ENCODE measurements at regions not wholly inside any gene's neighbourhood (a gene's known extent, or its start where the extent isn't known, plus 50 kb on each side); places are given as distances from the start of the nearest gene placed in this dataset.
A peak's percentile ranks its signal among the peaks of the same experiment; 100 is the strongest.
"Not testable (repeated sequence)": the region's sequence is repeated elsewhere in the genome, so short reads cannot be mapped to it uniquely, and the experiment has no call there.

DNA sequence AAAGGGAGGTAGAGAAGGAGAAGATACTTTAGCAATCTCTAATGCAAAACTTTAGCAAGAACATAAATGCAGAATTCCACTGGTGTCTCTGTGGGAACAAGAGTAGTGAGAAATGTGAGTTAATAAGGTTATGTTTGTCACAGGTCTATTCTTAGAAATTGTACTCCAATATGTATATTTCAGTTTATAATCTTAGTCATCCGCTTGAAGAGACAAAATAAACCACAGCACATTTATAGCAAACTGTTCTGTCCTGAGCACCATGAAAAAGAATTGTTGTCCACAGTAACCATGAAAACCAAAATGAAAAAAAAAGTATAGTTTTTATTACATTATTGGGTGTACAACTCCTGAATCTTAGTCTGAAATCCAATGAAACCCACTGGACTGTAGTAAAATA, 93.6 kb upstream of the TSLP start:
- no peaks in the 10 kb centered on the region for H3K9me3 ChIP-seq (ENCODE audit: insufficient read depth, low read depth, low read length)
- TF ChIP-seq EZH2 (IDR thresholded peaks at IDR 0.05; ENCODE audit: insufficient read depth, low read length): no peak
- TF ChIP-seq, protein P1, sequence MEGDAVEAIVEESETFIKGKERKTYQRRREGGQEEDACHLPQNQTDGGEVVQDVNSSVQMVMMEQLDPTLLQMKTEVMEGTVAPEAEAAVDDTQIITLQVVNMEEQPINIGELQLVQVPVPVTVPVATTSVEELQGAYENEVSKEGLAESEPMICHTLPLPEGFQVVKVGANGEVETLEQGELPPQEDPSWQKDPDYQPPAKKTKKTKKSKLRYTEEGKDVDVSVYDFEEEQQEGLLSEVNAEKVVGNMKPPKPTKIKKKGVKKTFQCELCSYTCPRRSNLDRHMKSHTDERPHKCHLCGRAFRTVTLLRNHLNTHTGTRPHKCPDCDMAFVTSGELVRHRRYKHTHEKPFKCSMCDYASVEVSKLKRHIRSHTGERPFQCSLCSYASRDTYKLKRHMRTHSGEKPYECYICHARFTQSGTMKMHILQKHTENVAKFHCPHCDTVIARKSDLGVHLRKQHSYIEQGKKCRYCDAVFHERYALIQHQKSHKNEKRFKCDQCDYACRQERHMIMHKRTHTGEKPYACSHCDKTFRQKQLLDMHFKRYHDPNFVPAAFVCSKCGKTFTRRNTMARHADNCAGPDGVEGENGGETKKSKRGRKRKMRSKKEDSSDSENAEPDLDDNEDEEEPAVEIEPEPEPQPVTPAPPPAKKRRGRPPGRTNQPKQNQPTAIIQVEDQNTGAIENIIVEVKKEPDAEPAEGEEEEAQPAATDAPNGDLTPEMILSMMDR (IDR thresholded peaks at IDR 0.05; ENCODE audit: insufficient read depth, low read depth, low read length): no peak
- H3K4me2 ChIP-seq (ENCODE audit: low read length): no peak overlapping the region
- H3K4me1 ChIP-seq (ENCODE audit: insufficient read depth, low read length): no peaks in the 10 kb centered on the region
- H3K79me2 ChIP-seq (ENCODE audit: insufficient read depth, low read length): no peaks in the 10 kb centered on the region
- H3K27ac Mint-ChIP-seq (ENCODE audit: unreplicated experiment): no peak overlapping the region
- no peaks in the 10 kb centered on the region for H3K36me3 Mint-ChIP-seq (ENCODE audit: low read depth, unreplicated experiment)
- no peak overlapping the region for H3K4me3 ChIP-seq (ENCODE audit: insufficient read depth, low read depth, low read length)
- peaks cover 4% of the 10 kb centered on the region for H3K9me3 Mint-ChIP-seq (ENCODE audit: unreplicated experiment)
- H3K27me3 ChIP-seq (ENCODE audit: insufficient read depth, low read length): no peaks in the 10 kb centered on the region
- H3K27me3 Mint-ChIP-seq (ENCODE audit: low read depth, unreplicated experiment): no peaks in the 10 kb centered on the region
- no peak overlapping the region for H2AFZ ChIP-seq (ENCODE audit: low read depth, low read length)
- no peak overlapping the region for H3K4me3 Mint-ChIP-seq (ENCODE audit: unreplicated experiment)
- no peak for FAIRE-seq
- peak; percentile 2 for DNase-seq (ENCODE audit: low read depth)
- no peak overlapping the region for H3K9ac ChIP-seq (ENCODE audit: low read length)
- no peak overlapping the region for H3K27ac ChIP-seq (ENCODE audit: low read depth, low read length)
- H4K20me1 ChIP-seq (ENCODE audit: insufficient read depth, low read length): no peaks in the 10 kb centered on the region
- H3K4me1 Mint-ChIP-seq (ENCODE audit: low read depth, unreplicated experiment): no peaks in the 10 kb centered on the region
- H3K36me3 ChIP-seq (ENCODE audit: insufficient read depth, low read length): no peaks in the 10 kb centered on the region

DNA sequence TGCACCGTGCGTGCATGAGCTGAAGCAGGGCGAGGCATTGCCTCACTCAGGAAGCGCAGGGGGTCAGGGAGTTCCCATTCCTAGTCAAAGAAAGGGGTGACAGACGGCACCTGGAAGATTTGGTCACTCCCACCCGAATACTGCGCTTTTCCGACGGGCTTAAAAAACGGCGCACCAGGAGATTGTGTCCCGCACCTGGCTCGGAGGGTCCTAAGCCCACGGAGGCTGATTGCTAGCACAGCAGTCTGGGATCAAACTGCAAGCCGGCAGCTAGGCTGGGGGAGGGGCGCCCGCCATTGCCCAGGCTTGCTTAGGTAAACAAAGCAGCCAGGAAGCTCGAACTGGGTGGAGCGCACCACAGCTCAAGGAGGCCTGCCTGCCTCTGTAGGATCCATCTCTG, 85.6 kb upstream of the TSLP start:
- not testable (repeated sequence) for H3K4me2 ChIP-seq (ENCODE audit: low read length); H3K27me3 ChIP-seq (ENCODE audit: insufficient read depth, low read length); H3K4me1 Mint-ChIP-seq (ENCODE audit: low read depth, unreplicated experiment); H3K9me3 ChIP-seq (ENCODE audit: insufficient read depth, low read depth, low read length); H3K36me3 ChIP-seq (ENCODE audit: insufficient read depth, low read length); H3K4me3 Mint-ChIP-seq (ENCODE audit: unreplicated experiment); H3K27me3 Mint-ChIP-seq (ENCODE audit: low read depth, unreplicated experiment); H3K27ac Mint-ChIP-seq (ENCODE audit: unreplicated experiment); H3K4me3 ChIP-seq (ENCODE audit: insufficient read depth, low read depth, low read length); H3K9ac ChIP-seq (ENCODE audit: low read length); FAIRE-seq; H3K4me1 ChIP-seq (ENCODE audit: insufficient read depth, low read length); H3K27ac ChIP-seq (ENCODE audit: low read depth, low read length); H3K36me3 Mint-ChIP-seq (ENCODE audit: low read depth, unreplicated experiment); H3K79me2 ChIP-seq (ENCODE audit: insufficient read depth, low read length); H3K9me3 Mint-ChIP-seq (ENCODE audit: unreplicated experiment); DNase-seq (ENCODE audit: low read depth); H4K20me1 ChIP-seq (ENCODE audit: insufficient read depth, low read length); H2AFZ ChIP-seq (ENCODE audit: low read depth, low read length)

DNA sequence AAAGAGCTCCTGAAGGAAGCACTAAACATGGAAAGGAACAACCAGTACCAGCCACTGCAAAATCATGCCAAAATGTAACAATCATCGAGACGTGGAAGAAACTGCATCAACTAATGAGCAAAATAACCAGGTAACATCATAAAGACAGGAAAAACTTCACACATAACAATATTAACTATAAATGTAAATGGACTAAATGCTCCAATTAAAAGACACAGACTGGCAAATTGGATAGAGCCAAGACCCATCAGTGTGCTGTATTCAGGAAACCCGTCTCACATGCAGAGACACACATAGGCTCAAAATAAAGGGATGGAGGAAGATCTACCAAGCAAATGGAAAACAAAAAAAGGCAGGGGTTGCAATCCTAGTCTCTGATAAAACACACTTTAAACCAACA, 83.9 kb upstream of the TSLP start:
- H3K27ac ChIP-seq (ENCODE audit: low read depth, low read length); H3K36me3 ChIP-seq (ENCODE audit: insufficient read depth, low read length); H3K79me2 ChIP-seq (ENCODE audit: insufficient read depth, low read length); H3K27ac Mint-ChIP-seq (ENCODE audit: unreplicated experiment); FAIRE-seq; H3K36me3 Mint-ChIP-seq (ENCODE audit: low read depth, unreplicated experiment); H3K9me3 Mint-ChIP-seq (ENCODE audit: unreplicated experiment); H3K4me3 ChIP-seq (ENCODE audit: insufficient read depth, low read depth, low read length); H3K4me3 Mint-ChIP-seq (ENCODE audit: unreplicated experiment); H3K4me1 Mint-ChIP-seq (ENCODE audit: low read depth, unreplicated experiment); H3K27me3 ChIP-seq (ENCODE audit: insufficient read depth, low read length); H3K4me2 ChIP-seq (ENCODE audit: low read length); H2AFZ ChIP-seq (ENCODE audit: low read depth, low read length); H3K4me1 ChIP-seq (ENCODE audit: insufficient read depth, low read length); H3K9me3 ChIP-seq (ENCODE audit: insufficient read depth, low read depth, low read length); H4K20me1 ChIP-seq (ENCODE audit: insufficient read depth, low read length); H3K27me3 Mint-ChIP-seq (ENCODE audit: low read depth, unreplicated experiment); H3K9ac ChIP-seq (ENCODE audit: low read length); DNase-seq (ENCODE audit: low read depth): not testable (repeated sequence)

DNA sequence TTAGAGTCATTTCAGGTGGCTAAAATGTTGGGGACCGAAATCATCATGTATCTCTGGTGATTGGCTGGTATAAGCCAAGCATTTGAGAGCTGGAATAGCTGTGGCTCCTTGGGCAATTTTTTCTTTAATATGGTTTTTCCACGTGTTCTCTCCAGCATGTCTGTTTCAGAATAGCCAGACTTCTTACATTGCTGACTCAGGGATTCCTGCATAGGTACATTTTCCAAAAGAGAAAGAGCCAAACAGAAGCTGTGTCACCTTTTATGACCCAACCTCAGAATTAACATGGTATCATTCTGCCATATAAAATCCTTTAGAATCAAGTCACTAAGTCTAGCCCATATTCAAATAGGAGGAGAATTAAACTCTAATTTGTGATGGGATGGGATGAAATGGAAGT, 74.8 kb upstream of the TSLP start:
- Histone ChIP-seq H3K4me2 (ENCODE audit: low read length) (no peak overlapping the region), H3K4me3 (ENCODE audit: insufficient read depth, low read depth, low read length) (no peak overlapping the region), H3K79me2 (ENCODE audit: insufficient read depth, low read length) (no peaks in the 10 kb centered on the region), H3K9ac (ENCODE audit: low read length) (no peak overlapping the region), H3K9me3 (ENCODE audit: insufficient read depth, low read depth, low read length) (peaks cover 2% of the 10 kb centered on the region), H4K20me1 (ENCODE audit: insufficient read depth, low read length) (no peaks in the 10 kb centered on the region), H3K36me3 (ENCODE audit: insufficient read depth, low read length) (no peaks in the 10 kb centered on the region), H3K27ac (ENCODE audit: low read depth, low read length) (no peak overlapping the region), H2AFZ (ENCODE audit: low read depth, low read length) (no peak overlapping the region), H3K27me3 (ENCODE audit: insufficient read depth, low read length) (no peaks in the 10 kb centered on the region), H3K4me1 (ENCODE audit: insufficient read depth, low read length) (no peaks in the 10 kb centered on the region)
- no peaks in the 10 kb centered on the region for H3K36me3 Mint-ChIP-seq (ENCODE audit: low read depth, unreplicated experiment)
- TF ChIP-seq, protein P1 (IDR thresholded peaks at IDR 0.05; ENCODE audit: insufficient read depth, low read depth, low read length): no peak
- no peak for TF ChIP-seq EZH2 (IDR thresholded peaks at IDR 0.05; ENCODE audit: insufficient read depth, low read length)
- H3K4me3 Mint-ChIP-seq (ENCODE audit: unreplicated experiment): no peak overlapping the region
- H3K9me3 Mint-ChIP-seq (ENCODE audit: unreplicated experiment): peaks cover 7% of the 10 kb centered on the region
- H3K4me1 Mint-ChIP-seq (ENCODE audit: low read depth, unreplicated experiment): no peaks in the 10 kb centered on the region
- FAIRE-seq: no peak
- DNase-seq (ENCODE audit: low read depth): no peak
- no peak overlapping the region for H3K27ac Mint-ChIP-seq (ENCODE audit: unreplicated experiment)
- H3K27me3 Mint-ChIP-seq (ENCODE audit: low read depth, unreplicated experiment): no peaks in the 10 kb centered on the region

Measured in astrocyte (in vitro differentiated cells and primary cell).